Neural progenitor cell (in vitro differentiated cells): ENCODE measurements at regions not wholly inside any gene's neighbourhood (a gene's known extent, or its start where the extent isn't known, plus 50 kb on each side); places are given as distances from the start of the nearest gene placed in this dataset.

Source experiments
- EZH2 ChIP-seq: fragments of 200-600 bp; sonication (generic); IDR thresholded peaks from 2 replicates; pipeline ENCODE4 v1.6.1; 2017; ENCODE audit warnings: antibody characterized with exemption, mild to moderate bottlenecking, moderate library complexity
- TF ChIP-seq, protein P1 (sequence below): fragments of 200-600 bp; sonication (generic); IDR thresholded peaks from 2 replicates; pipeline ENCODE4 v1.5.1; 2017; ENCODE audit warnings: antibody characterized with exemption, mild to moderate bottlenecking

DNA sequence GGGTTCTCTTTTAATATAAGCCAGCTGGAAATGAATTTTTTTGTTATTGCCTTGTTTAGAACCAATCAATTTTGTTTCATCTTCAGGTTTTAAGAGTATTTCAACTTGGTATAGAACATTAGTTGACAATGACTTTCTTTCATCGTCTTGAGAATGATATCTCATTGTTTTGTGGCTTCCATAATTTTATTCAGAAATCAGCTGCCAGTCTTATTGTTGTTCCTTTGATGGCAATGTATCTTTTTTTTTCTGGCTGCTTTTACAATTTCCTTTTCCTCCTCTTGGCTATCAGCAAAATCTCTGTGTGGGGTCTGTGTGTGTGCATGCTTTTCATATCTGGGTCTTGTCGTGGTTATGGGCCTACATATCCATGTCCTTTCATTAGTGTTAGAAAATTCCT, 1536.4 kb upstream of the TENM3 start:
- TF ChIP-seq, protein P1, sequence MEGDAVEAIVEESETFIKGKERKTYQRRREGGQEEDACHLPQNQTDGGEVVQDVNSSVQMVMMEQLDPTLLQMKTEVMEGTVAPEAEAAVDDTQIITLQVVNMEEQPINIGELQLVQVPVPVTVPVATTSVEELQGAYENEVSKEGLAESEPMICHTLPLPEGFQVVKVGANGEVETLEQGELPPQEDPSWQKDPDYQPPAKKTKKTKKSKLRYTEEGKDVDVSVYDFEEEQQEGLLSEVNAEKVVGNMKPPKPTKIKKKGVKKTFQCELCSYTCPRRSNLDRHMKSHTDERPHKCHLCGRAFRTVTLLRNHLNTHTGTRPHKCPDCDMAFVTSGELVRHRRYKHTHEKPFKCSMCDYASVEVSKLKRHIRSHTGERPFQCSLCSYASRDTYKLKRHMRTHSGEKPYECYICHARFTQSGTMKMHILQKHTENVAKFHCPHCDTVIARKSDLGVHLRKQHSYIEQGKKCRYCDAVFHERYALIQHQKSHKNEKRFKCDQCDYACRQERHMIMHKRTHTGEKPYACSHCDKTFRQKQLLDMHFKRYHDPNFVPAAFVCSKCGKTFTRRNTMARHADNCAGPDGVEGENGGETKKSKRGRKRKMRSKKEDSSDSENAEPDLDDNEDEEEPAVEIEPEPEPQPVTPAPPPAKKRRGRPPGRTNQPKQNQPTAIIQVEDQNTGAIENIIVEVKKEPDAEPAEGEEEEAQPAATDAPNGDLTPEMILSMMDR: no peak
- TF ChIP-seq EZH2: no peak
